ENCODE measurements at regions not wholly inside any gene's neighbourhood (a gene's known extent, or its start where the extent isn't known, plus 50 kb on each side); places are given as distances from the start of the nearest gene placed in this dataset.

GRCh38 chr4:97396097-97396496 lies 747.2 kb downstream of the STPG2 start:
- Histone ChIP-seq H3K9me2 (replicated peaks; ENCODE audit: control insufficient read depth, low read length) (no peaks in the 10 kb centered on the region), H3K79me2 (ENCODE audit: control insufficient read depth, low read length) (no peaks in the 10 kb centered on the region), H3K27me3 (ENCODE audit: control insufficient read depth, low read length) (no peaks in the 10 kb centered on the region), H3F3A (ENCODE audit: control insufficient read depth, insufficient read depth) (no peaks in the 10 kb centered on the region), H3K4me2 (ENCODE audit: low read length) (no peak overlapping the region), H3K27ac (ENCODE audit: low read depth, low read length) (no peak overlapping the region), H3K36me3 (ENCODE audit: control insufficient read depth, low read length) (no peaks in the 10 kb centered on the region), H3K4me3 (ENCODE audit: low read length) (no peak overlapping the region), H3K9me3 (ENCODE audit: control insufficient read depth, insufficient read depth, low read length) (no peaks in the 10 kb centered on the region), H4K20me1 (ENCODE audit: control insufficient read depth, insufficient read depth, low read depth, low read length) (no peaks in the 10 kb centered on the region), H3K4me1 (ENCODE audit: control insufficient read depth, low read length) (no peaks in the 10 kb centered on the region)
- no peak for TF ChIP-seq EZH2phosphoT487 (IDR thresholded peaks at IDR 0.05; ENCODE audit: borderline replicate concordance, low read length)

- no peaks in the 10 kb centered on the region for H3K79me2 ChIP-seq (ENCODE audit: control insufficient read depth, low read length)
- H3K4me1 ChIP-seq (ENCODE audit: control insufficient read depth, low read length): no peaks in the 10 kb centered on the region
- no peaks in the 10 kb centered on the region for H3K9me2 ChIP-seq (replicated peaks; ENCODE audit: control insufficient read depth, low read length)
- no peak overlapping the region for H3K4me3 ChIP-seq (ENCODE audit: low read length)
- no peak overlapping the region for H3K4me2 ChIP-seq (ENCODE audit: low read length)
- H3K27me3 ChIP-seq (ENCODE audit: control insufficient read depth, low read length): no peaks in the 10 kb centered on the region
- H3K36me3 ChIP-seq (ENCODE audit: control insufficient read depth, low read length): no peaks in the 10 kb centered on the region
- H3K27ac ChIP-seq (ENCODE audit: low read depth, low read length): no peak overlapping the region
- no peaks in the 10 kb centered on the region for H4K20me1 ChIP-seq (ENCODE audit: control insufficient read depth, insufficient read depth, low read depth, low read length)
- H3K9me3 ChIP-seq (ENCODE audit: control insufficient read depth, insufficient read depth, low read length): no peaks in the 10 kb centered on the region
- no peaks in the 10 kb centered on the region for H3F3A ChIP-seq (ENCODE audit: control insufficient read depth, insufficient read depth)
- TF ChIP-seq, protein P1, sequence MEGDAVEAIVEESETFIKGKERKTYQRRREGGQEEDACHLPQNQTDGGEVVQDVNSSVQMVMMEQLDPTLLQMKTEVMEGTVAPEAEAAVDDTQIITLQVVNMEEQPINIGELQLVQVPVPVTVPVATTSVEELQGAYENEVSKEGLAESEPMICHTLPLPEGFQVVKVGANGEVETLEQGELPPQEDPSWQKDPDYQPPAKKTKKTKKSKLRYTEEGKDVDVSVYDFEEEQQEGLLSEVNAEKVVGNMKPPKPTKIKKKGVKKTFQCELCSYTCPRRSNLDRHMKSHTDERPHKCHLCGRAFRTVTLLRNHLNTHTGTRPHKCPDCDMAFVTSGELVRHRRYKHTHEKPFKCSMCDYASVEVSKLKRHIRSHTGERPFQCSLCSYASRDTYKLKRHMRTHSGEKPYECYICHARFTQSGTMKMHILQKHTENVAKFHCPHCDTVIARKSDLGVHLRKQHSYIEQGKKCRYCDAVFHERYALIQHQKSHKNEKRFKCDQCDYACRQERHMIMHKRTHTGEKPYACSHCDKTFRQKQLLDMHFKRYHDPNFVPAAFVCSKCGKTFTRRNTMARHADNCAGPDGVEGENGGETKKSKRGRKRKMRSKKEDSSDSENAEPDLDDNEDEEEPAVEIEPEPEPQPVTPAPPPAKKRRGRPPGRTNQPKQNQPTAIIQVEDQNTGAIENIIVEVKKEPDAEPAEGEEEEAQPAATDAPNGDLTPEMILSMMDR (IDR thresholded peaks at IDR 0.05; ENCODE audit: low read depth, low read length, poor library complexity, severe bottlenecking): no peak
- TF ChIP-seq EZH2phosphoT487 (IDR thresholded peaks at IDR 0.05; ENCODE audit: borderline replicate concordance, low read length): no peak
Measured at GRCh38 chr4:97396605-97397004, 746.7 kb downstream of the STPG2 start.

GRCh38 chr4:97404876-97405523 lies 738.3 kb downstream of the STPG2 start:
- Histone ChIP-seq H3K9me3 (ENCODE audit: control insufficient read depth, insufficient read depth, low read length) (no peaks in the 10 kb centered on the region), H3K4me1 (ENCODE audit: control insufficient read depth, low read length) (no peaks in the 10 kb centered on the region), H3K27me3 (ENCODE audit: control insufficient read depth, low read length) (no peaks in the 10 kb centered on the region), H3K36me3 (ENCODE audit: control insufficient read depth, low read length) (no peaks in the 10 kb centered on the region), H3K4me2 (ENCODE audit: low read length) (no peak overlapping the region), H3K79me2 (ENCODE audit: control insufficient read depth, low read length) (no peaks in the 10 kb centered on the region), H3F3A (ENCODE audit: control insufficient read depth, insufficient read depth) (no peaks in the 10 kb centered on the region), H3K4me3 (ENCODE audit: low read length) (no peak overlapping the region), H3K27ac (ENCODE audit: low read depth, low read length) (no peak overlapping the region), H4K20me1 (ENCODE audit: control insufficient read depth, insufficient read depth, low read depth, low read length) (no peaks in the 10 kb centered on the region), H3K9me2 (replicated peaks; ENCODE audit: control insufficient read depth, low read length) (no peaks in the 10 kb centered on the region)
- TF ChIP-seq EZH2phosphoT487 (IDR thresholded peaks at IDR 0.05; ENCODE audit: borderline replicate concordance, low read length): no peak
- TF ChIP-seq, protein P1 (IDR thresholded peaks at IDR 0.05; ENCODE audit: low read depth, low read length, poor library complexity, severe bottlenecking): no peak

DNA sequence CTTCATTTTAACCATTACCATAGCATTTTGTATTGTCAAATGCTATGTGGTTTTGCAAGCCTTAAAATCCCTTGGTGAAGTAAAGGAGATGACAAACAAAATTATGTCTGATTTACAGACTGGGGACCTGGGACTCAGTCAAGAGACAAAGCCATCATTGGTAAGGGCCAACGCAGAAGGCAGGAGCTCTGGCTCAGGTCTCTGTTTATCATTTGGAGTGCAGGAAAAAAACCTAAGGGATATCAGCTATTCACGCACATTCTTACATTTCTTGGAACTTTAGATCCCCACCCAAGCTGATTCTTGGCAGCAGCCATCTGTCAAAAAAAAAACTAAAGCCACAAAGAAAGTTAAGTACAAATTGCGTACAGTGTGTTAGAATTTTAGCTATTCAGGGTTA lies 731.9 kb downstream of the STPG2 start:
- Histone ChIP-seq H3K4me2 (ENCODE audit: low read length) (no peak overlapping the region), H3K9me2 (replicated peaks; ENCODE audit: control insufficient read depth, low read length) (no peaks in the 10 kb centered on the region), H3K4me3 (ENCODE audit: low read length) (no peak overlapping the region), H3F3A (ENCODE audit: control insufficient read depth, insufficient read depth) (no peaks in the 10 kb centered on the region), H3K36me3 (ENCODE audit: control insufficient read depth, low read length) (no peaks in the 10 kb centered on the region), H3K27me3 (ENCODE audit: control insufficient read depth, low read length) (no peaks in the 10 kb centered on the region), H3K9me3 (ENCODE audit: control insufficient read depth, insufficient read depth, low read length) (no peaks in the 10 kb centered on the region; the same call in 1 of the 2 replicates), H3K27ac (ENCODE audit: low read depth, low read length) (no peak overlapping the region), H4K20me1 (ENCODE audit: control insufficient read depth, insufficient read depth, low read depth, low read length) (no peaks in the 10 kb centered on the region), H3K79me2 (ENCODE audit: control insufficient read depth, low read length) (no peaks in the 10 kb centered on the region), H3K4me1 (ENCODE audit: control insufficient read depth, low read length) (no peaks in the 10 kb centered on the region)
- TF ChIP-seq EZH2phosphoT487 (IDR thresholded peaks at IDR 0.05; ENCODE audit: borderline replicate concordance, low read length): no peak
- TF ChIP-seq, protein P1 (IDR thresholded peaks at IDR 0.05; ENCODE audit: low read depth, low read length, poor library complexity, severe bottlenecking): no peak

Data from DOHH2 (cell line).